Activated B cell treated with CpG ODN at 0.5 μM for 24 hours (primary cell): ENCODE measurements at regions not wholly inside any gene's neighbourhood (a gene's known extent, or its start where the extent isn't known, plus 50 kb on each side); places are given as distances from the start of the nearest gene placed in this dataset.

ENCODE experiments used
- ATAC-seq: fragments of 200-7000 bp; cut with Tn5 transposase; one replicate; pipeline ENCODE4 v1.10.0; 2021; ENCODE audit warnings: low read depth, mild to moderate bottlenecking, moderate library complexity
- CTCF ChIA-PET: fragments of 350-600 bp; sonication (Branson Sonifier 250); formaldehyde crosslinking; loops from one replicate; lab custom pipeline; 2021; ENCODE audit warnings: antibody characterized with exemption; lab: Charles Lee
- POLR2A ChIA-PET: fragments of 350-600 bp; sonication (Branson Sonifier 250); formaldehyde crosslinking; loops from one replicate; lab custom pipeline; 2021; ENCODE audit warnings: antibody characterized with exemption; lab: Charles Lee
- DNase-seq: peaks from one replicate; pipeline ENCODE4 v3.0.0; 2022
- H3K27ac Mint-ChIP-seq: one replicate; pipeline ENCODE4 v1.8.0; 2020; ENCODE audit warnings: mixed read lengths
- H3K27me3 Mint-ChIP-seq: one replicate; pipeline ENCODE4 v1.8.0; 2021; ENCODE audit warnings: mixed read lengths
- H3K36me3 Mint-ChIP-seq: one replicate; pipeline ENCODE4 v1.8.0; 2021; ENCODE audit warnings: low read depth, mixed read lengths
- H3K4me1 Mint-ChIP-seq: one replicate; pipeline ENCODE4 v1.8.0; 2021; ENCODE audit warnings: mixed read lengths
- H3K4me3 Mint-ChIP-seq: one replicate; pipeline ENCODE4 v1.8.0; 2020; ENCODE audit warnings: mild to moderate bottlenecking, mixed read lengths
- H3K9me3 Mint-ChIP-seq: one replicate; pipeline ENCODE4 v1.8.0; 2020; ENCODE audit warnings: mixed read lengths
- intact Hi-C: fragments of 100-400 bp; cut with micrococcal nuclease; formaldehyde crosslinking; loops from one replicate; pipeline ENCODE4 v1.15.1; 2024
- TF ChIP-seq, protein P1 (sequence below): fragments of 200-600 bp; IDR thresholded peaks from one replicate; pipeline ENCODE4 v1.8.0; 2022; ENCODE audit warnings: antibody characterized with exemption, mild to moderate bottlenecking

DNA sequence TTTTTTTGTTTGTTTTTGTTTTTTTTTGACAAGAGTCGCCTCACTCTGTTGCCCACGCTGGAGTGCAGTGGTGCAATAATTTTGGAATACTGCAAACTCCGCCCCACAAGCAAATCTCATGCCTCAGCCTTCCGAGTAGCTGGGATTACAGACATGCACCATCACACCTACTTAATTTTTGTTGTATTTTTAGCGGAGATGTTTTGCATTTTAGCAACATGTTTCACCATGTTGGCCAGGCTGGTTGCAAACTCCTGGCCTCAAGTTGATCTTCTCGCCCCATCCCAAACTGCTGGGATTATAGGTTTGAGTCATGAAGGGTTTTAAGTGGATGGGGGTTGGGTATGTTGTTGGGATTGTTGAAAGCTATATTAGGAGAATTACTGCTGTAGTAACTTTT is 270.9 kb upstream of the LCORL start:
- no peaks in the 10 kb centered on the region for H3K4me1 Mint-ChIP-seq
- intact Hi-C loops = no loop called here
- no peak overlapping the region for H3K4me3 Mint-ChIP-seq
- H3K36me3 Mint-ChIP-seq = no peaks in the 10 kb centered on the region
- ATAC-seq (no peak), DNase-seq (no peak)
- H3K9me3 Mint-ChIP-seq = no peaks in the 10 kb centered on the region
- ChIA-PET POLR2A (interaction anchor here (0.7 kb wide), 1 partner anchor 366 kb away, joined by 7 read pairs; no protein-coding TSS in a partner anchor), CTCF (no interaction called here)
- no peaks in the 10 kb centered on the region for H3K27me3 Mint-ChIP-seq
- TF ChIP-seq, protein P1, sequence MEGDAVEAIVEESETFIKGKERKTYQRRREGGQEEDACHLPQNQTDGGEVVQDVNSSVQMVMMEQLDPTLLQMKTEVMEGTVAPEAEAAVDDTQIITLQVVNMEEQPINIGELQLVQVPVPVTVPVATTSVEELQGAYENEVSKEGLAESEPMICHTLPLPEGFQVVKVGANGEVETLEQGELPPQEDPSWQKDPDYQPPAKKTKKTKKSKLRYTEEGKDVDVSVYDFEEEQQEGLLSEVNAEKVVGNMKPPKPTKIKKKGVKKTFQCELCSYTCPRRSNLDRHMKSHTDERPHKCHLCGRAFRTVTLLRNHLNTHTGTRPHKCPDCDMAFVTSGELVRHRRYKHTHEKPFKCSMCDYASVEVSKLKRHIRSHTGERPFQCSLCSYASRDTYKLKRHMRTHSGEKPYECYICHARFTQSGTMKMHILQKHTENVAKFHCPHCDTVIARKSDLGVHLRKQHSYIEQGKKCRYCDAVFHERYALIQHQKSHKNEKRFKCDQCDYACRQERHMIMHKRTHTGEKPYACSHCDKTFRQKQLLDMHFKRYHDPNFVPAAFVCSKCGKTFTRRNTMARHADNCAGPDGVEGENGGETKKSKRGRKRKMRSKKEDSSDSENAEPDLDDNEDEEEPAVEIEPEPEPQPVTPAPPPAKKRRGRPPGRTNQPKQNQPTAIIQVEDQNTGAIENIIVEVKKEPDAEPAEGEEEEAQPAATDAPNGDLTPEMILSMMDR = no peak
- no peak overlapping the region for H3K27ac Mint-ChIP-seq

DNA sequence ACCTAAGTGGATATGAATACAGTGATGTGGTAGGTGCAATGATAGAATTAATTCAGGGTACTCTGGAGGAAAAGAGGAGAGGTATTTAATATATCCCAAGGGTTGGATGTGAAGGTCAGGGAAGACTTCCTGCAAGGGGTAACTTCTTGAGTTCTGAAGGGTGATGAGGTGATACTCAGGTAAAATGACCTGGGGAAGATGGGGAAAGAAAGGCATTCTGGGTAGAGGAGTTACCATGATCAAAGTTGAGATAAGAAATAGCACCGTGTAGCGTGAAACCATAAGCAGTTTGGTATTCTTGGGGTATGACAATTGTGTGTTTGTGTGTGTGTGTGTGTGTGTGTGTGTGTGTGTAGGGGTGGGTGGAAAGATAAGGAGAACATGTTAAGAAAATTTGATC is 270.4 kb upstream of the LCORL start:
- CTCF ChIA-PET = no interaction called here
- TF ChIP-seq, protein P1 = no peak
- no peak for ATAC-seq
- DNase-seq = no peak
- no peaks in the 10 kb centered on the region for H3K27me3 Mint-ChIP-seq
- H3K9me3 Mint-ChIP-seq = no peaks in the 10 kb centered on the region
- no peak overlapping the region for H3K27ac Mint-ChIP-seq
- no peak overlapping the region for H3K4me3 Mint-ChIP-seq
- POLR2A ChIA-PET = interaction anchor here (0.7 kb wide), 1 partner anchor 365 kb away, joined by 7 read pairs; no protein-coding TSS in a partner anchor
- H3K36me3 Mint-ChIP-seq = no peaks in the 10 kb centered on the region
- no peaks in the 10 kb centered on the region for H3K4me1 Mint-ChIP-seq
- intact Hi-C loops = no loop called here

DNA sequence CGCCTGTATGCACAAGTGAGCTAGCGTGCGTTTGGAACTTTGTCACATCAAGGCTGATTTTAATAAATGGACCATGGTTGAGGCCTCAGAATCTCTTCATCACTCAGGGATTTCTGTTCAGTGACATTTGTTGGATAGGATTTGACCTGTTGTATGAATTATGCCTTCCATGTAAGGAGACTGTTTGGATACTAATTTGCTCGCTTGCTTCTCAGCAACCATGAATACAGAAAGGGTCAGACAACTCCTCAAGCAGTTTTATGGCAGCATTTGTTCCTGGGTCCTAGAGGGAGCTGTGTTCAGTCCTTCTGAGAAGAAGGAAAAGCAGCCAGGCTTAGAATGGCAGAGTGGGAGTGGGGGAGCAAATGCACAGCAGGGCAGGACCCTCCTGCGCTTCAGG is 269.7 kb upstream of the LCORL start:
- CTCF ChIA-PET = no interaction called here
- Mint-ChIP-seq H3K36me3 (no peaks in the 10 kb centered on the region), H3K27ac (no peak overlapping the region), H3K9me3 (no peaks in the 10 kb centered on the region), H3K27me3 (no peaks in the 10 kb centered on the region), H3K4me3 (no peak overlapping the region), H3K4me1 (no peaks in the 10 kb centered on the region)
- DNase-seq (no peak), ATAC-seq (no peak)
- intact Hi-C loops = no loop called here
- TF ChIP-seq, protein P1 = no peak
- POLR2A ChIA-PET = no interaction called here

DNA sequence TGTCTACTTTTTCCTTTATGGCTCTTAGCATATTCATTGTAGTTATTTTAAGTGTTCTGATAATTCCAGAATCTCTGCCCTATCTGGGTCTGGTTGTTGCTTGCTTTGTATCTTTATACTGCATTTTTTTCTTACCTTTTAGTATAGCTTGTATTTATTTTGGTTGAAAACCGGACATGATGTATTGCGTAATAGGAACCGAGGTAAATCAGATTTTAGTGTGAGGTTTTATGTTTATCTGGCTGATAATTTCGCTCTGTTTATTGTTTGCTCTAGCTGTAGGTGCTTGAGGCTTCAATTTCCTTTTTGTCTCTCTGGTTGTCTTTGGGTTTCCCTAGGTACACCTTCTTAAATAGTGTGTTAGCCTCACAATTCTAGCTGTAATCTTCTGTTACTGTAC is 263.8 kb upstream of the LCORL start:
- intact Hi-C loops = no loop called here
- TF ChIP-seq, protein P1 = no peak
- ChIA-PET CTCF (no interaction called here), POLR2A (no interaction called here)
- Mint-ChIP-seq H3K27ac (no peak overlapping the region), H3K4me1 (no peaks in the 10 kb centered on the region), H3K36me3 (no peaks in the 10 kb centered on the region), H3K27me3 (no peaks in the 10 kb centered on the region), H3K4me3 (no peak overlapping the region), H3K9me3 (no peaks in the 10 kb centered on the region)
- no peak for DNase-seq
- no peak for ATAC-seq

DNA sequence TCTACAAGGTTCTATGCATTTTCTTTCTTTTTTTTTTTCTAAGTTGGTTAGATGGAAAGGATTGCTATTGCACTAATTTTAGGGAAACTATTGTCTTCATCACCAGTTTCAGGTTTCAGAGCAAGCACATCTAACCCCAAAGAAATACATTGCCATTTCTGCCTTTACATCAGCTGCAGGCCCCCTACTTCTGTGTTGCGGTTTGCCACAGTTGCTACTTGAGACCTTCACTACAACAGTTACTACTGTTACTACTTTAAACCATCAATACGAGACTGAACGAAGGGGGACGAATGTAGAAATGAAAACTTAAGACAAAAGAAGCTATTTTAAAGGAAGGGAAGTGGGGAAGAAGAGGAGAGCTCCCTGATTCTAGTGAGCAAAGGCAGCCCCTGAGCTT is 256.7 kb upstream of the LCORL start:
- no peak overlapping the region for H3K27ac Mint-ChIP-seq
- ATAC-seq (no peak), DNase-seq (no peak)
- no peaks in the 10 kb centered on the region for H3K27me3 Mint-ChIP-seq
- H3K4me3 Mint-ChIP-seq = no peak overlapping the region
- H3K4me1 Mint-ChIP-seq = no peaks in the 10 kb centered on the region
- ChIA-PET POLR2A (no interaction called here), CTCF (no interaction called here)
- H3K9me3 Mint-ChIP-seq = peaks cover 8% of the 10 kb centered on the region
- no peaks in the 10 kb centered on the region for H3K36me3 Mint-ChIP-seq
- TF ChIP-seq, protein P1 = no peak
- intact Hi-C loops = no loop called here
